GM19324 (cell line): ENCODE measurements at regions not wholly inside any gene's neighbourhood (a gene's known extent, or its start where the extent isn't known, plus 50 kb on each side); places are given as distances from the start of the nearest gene placed in this dataset.
A peak's percentile ranks its signal among the peaks of the same experiment; 100 is the strongest.
"Not testable (repeated sequence)": the region's sequence is repeated elsewhere in the genome, so short reads cannot be mapped to it uniquely, and the experiment has no call there.

ENCODE experiments used
- ATAC-seq: cut with Tn5 transposase; IDR thresholded peaks from one replicate; pipeline ENCODE4 v1.9.1; 2021; ENCODE audit warnings: mild to moderate bottlenecking, moderate library complexity; ENCODE audit not compliant: unreplicated experiment, low FRiP score

GRCh38 chr10:3260066-3260834 lies 87.7 kb upstream of the PITRM1 start:
- ATAC-seq = no peak

GRCh38 chr10:3259499-3259898 lies 86.9 kb upstream of the PITRM1 start:
- ATAC-seq = no peak

- ATAC-seq = no peak
Measured at GRCh38 chr10:3258394-3258793, 85.8 kb upstream of the PITRM1 start.

- no peak for ATAC-seq
Measured at GRCh38 chr10:3255616-3256015, 83.0 kb upstream of the PITRM1 start.

GRCh38 chr10:3255075-3255474 lies 82.5 kb upstream of the PITRM1 start:
- no peak for ATAC-seq

GRCh38 chr10:3253974-3254373 lies 81.4 kb upstream of the PITRM1 start:
- not testable (repeated sequence) for ATAC-seq

- ATAC-seq = no peak
Measured at GRCh38 chr10:3251172-3251571, 78.6 kb upstream of the PITRM1 start.

- ATAC-seq = no peak
Measured at GRCh38 chr10:3249307-3249889, 76.8 kb upstream of the PITRM1 start.

GRCh38 chr10:3248526-3249306 lies 76.1 kb upstream of the PITRM1 start:
- no peak for ATAC-seq

- ATAC-seq = no peak
Measured at GRCh38 chr10:3245395-3245794, 72.8 kb upstream of the PITRM1 start.

- ATAC-seq = no peak
Measured at GRCh38 chr10:3241967-3242650, 69.5 kb upstream of the PITRM1 start.

GRCh38 chr10:3241274-3241921 lies 68.8 kb upstream of the PITRM1 start:
- no peak for ATAC-seq

GRCh38 chr10:3239920-3240894 lies 67.6 kb upstream of the PITRM1 start:
- ATAC-seq = peak; percentile 10

- ATAC-seq = peak; percentile 73
Measured at GRCh38 chr10:3239066-3239919, 66.7 kb upstream of the PITRM1 start.

GRCh38 chr10:3238115-3238871 lies 65.7 kb upstream of the PITRM1 start:
- no peak for ATAC-seq

GRCh38 chr10:3237530-3237929 lies 64.9 kb upstream of the PITRM1 start:
- no peak for ATAC-seq

GRCh38 chr10:3236644-3237404 lies 64.2 kb upstream of the PITRM1 start:
- no peak for ATAC-seq
